Activated naive CD4-positive, alpha-beta T cell (primary cell): ENCODE measurements at regions not wholly inside any gene's neighbourhood (a gene's known extent, or its start where the extent isn't known, plus 50 kb on each side); places are given as distances from the start of the nearest gene placed in this dataset.
"Not testable (repeated sequence)": the region's sequence is repeated elsewhere in the genome, so short reads cannot be mapped to it uniquely, and the experiment has no call there.

ENCODE experiments used
- DNase-seq, 4 experiments: peaks; one replicate each; lab custom pipeline; 2025; lab: John Stamatoyannopoulos, UW

DNA sequence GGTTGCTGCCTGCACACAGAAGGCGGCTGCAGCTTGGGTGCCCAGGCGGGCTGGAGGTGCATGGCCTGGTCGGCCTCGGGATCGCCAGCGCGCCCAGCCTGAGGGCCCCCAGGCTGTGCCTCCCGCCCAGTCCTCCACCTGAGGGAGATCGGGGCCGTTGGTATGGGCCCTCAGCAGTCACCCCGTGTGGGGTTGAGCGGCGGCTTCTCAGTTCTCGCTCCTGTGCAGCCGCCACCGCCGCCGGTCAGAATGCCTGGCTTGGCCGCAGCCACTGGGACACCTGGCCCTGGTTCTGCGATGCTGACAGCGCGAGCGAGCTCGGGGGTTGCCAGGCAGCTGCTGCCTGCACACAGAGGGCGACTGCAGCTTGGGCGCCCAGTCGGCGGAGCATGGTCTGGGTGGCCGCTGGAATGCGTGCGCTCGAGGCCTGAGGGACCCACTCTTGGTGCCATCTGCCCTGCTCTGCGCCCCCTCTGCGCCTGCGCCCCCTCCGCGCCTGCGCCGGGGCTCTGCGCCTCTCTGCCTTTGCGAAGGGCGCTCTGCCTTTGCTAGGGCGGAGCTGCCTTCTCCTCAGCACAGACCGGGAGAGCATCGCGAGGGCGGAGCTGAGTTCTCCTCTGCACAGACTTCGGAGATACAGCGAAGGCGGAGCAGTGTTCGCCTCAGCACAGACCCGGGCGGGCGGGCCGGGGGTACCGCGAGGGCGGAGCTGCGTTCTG, 84.6 kb upstream of the ZNG1F start:
- DNase-seq, result not testable (repeated sequence)

DNA sequence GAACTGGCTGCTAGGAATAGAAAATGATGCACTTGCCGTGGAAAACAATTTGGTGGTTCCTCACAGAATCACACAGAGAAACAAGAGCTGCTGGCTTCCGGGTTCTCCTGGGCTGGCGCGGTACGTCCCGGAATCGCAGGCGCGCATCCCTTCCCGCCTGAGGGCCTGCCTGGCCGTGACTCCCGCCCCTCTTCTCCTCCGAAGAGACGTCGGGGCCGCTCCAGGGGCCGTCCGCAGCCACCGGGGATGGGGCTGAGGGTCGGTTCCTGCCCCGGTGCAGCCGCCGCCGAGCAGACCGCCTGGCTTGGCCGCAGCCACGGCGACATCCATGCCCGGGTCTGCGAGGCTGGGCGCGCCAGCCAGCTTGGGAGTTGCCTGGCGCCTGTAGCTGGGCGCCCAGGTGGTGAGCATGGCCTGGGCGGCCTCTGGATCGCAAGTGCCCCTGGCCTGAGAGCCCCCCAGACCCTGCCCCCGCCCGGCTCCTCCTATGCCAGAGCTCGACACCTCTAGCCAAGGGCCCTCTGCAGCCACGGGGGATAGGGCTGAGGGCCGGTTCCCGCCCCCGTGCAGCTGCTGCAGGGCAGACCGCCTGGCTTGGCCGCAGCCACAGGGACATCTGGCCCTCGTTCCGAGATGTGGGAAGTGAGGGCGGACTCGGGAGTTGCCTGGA, 83.9 kb upstream of the ZNG1F start:
- not testable (repeated sequence) for DNase-seq

DNA sequence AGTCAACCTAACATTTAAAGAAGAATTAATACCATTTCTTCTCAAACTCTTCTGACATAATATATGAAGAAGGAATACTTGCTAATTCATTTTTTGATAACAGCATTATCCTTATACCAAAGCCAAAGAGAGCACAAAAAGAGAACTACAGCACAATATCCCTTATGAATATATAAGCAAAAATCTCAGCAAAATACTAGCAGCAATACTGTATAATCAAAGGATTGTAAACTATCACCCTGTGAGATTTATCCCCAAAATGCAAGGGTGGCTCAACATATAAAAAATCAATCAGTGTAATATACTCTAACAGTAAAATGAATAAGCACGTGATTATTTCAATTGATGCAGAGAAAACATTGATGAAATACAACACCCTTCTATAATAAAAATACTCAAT, 81.9 kb upstream of the ZNG1F start:
- DNase-seq, result not testable (repeated sequence)

DNA sequence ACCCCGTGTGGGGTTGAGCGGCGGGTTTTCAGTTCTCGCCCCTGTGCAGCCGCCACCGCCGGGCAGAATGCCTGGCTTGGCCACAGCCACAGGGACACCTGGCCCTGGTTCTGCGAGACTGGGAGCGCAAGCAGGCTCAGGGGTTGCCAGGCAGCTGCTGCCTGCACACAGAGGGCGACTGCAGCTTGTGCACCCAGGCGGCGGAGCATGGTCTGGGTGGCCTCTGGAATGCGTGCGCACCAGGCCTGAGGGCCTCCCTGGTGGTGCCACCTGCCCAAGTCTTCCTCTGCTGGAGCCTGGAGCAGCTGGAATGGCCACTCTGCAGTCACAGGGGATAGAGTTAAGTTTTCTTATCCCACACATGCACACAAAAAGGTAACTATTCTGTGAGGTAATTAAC, 80.4 kb upstream of the ZNG1F start:
- not testable (repeated sequence) for DNase-seq

DNA sequence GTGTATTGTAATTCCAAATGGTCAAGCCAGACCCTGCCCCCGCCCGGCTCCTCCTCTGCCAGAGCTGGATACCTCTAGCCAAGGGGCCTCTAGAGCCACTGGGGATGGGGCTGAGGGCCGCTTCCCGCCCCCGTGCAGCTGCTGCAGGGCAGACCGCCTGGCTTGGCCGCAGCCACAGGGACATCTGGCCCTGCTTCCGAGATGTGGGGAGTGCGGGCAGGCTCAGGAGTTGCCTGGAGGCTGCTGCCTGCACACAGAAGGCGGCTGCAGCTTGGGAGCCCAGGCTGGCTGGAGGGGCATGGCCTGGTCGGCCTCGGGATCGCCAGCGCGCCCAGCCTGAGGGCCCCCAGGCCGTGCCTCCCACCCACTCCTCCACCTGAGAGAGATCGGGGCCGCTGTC, 79.9 kb upstream of the ZNG1F start:
- not testable (repeated sequence) for DNase-seq

DNA sequence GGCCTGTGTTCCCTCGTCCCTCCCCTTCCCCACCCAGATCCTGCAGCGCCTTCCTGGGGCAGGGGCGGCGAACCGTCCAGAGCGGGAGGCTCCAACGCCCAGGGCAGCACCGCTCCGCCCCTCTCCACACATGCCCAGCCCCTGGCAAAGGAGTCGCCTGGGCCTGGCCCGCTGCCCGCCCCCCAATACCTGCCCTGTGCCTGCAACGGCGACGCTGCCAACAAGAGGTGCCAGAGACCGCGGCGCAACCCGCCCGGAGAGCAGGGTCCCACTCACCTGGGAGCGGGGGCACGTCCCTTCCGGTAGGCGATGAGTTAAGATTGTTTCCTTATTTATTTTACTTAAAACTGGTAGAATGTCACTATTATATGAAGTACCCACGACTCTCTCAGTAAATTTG, 77.5 kb upstream of the ZNG1F start:
- not testable (repeated sequence) for DNase-seq

DNA sequence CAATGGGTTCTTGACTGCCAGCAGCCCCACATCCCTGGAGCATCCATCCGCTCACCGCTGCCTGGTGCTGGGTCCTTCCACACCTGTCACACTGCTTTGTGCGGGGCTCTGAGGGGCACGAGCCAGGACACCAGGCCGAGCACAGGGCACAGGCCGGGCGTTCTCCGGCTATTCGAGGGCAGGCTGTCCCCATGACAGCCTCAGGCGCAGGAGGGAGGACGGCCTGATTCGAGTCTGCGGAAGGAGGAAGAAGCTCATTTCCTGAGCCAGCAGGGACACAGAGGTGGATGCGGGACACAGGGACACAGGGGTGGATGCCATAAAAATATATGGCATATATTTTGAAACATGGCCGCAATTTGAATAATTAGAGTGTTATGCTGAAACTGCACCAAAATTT, 76.9 kb upstream of the ZNG1F start:
- DNase-seq, result not testable (repeated sequence)

DNA sequence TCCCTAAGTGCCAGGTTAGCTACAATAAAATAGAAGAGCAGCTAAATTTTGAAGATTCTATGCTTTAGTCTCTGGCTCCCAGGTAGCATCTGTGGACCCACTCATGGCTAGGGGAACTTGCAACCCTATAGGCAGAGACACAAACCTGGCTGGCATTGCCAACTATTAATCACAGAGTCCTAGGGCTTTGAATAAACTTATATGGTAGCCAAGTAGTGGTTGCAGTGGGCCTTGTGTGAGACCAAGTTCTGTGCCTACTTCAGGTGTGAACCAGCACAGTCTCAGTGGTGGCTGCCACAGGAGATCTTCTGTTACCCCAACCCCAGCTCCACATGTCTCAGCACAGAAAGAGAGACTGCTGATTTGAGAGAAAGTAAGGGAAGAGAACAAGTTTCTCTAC, 62.9 kb upstream of the ZNG1F start:
- DNase-seq, result not testable (repeated sequence)

DNA sequence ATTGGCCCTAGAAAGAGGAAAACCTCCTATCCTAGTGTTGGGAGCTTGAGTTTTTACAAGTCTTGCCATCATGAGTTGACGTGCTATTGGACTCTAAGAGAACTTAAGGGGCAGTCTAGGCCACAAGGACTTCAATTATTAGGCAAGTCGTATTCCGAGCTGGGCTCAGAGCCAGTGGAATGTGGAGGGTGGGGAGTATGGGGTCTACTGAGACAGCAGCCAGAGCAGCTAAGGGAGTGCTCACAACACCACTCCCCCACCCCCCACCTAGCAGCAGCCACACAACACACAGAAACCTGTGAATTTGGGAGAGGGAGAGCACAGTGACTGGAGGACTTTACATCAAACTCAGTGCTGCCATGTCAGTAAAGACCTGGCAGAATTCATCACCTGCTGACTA, 62.0 kb upstream of the ZNG1F start:
- DNase-seq, result not testable (repeated sequence)

DNA sequence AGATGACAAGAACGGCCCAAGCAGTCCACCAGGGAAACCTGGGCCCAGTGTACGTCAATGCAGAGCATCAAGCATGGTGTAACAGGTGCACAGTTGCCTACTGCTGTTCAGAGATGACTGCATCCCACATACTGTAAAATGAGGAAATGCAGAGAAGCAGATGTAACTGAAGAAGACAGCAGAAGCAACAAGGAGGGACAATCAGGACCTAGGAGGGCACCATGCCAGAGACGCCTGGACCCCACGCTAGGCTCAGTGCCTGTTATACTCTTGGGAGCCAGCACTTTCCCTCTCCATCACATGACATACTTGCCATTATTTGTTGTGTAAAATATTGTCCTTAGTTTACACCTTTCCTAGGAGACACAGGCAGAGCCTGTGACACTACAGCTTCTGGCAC, 57.6 kb upstream of the ZNG1F start:
- not testable (repeated sequence) for DNase-seq
